ENCODE measurements at regions not wholly inside any gene's neighbourhood (a gene's known extent, or its start where the extent isn't known, plus 50 kb on each side); places are given as distances from the start of the nearest gene placed in this dataset.

DNA sequence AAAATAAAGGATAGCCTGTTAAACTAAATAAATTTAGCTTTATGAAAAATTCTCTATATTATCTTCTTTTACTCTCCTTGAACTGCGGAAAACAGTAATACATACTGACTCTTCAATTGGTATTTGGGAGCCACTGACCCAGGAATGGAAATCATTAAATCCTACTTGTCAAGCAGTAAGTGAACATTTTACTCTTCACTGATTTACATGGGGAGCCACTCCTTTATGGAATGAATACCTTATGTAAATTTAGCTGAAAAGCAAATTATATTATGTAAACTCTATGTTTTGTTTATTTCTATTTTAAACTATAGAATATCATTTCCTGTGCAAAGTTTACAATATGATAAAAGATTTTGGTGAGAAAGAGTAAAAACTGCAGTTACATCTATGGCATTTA is 85.2 kb downstream of the STRADB start:
- 93 to 94% methylated on average over 1 of the region's 1 CpG for WGBS, 2 donors
- Histone ChIP-seq H3K4me3 (no peak overlapping the region), H3K36me3 (no peaks in the 10 kb centered on the region), H3K27me3 (no peaks in the 10 kb centered on the region), H3K9me3 (peaks cover 0 to 21% (median 3%) of the 10 kb centered on the region in 11 donors), H3K4me1 (no peaks in the 10 kb centered on the region), H3K27ac (no peak overlapping the region)
- ATAC-seq (no peak), DNase-seq (no peak)
- intact Hi-C loops (cut with DNase I), result no loop called here
- TF ChIP-seq, protein P1, sequence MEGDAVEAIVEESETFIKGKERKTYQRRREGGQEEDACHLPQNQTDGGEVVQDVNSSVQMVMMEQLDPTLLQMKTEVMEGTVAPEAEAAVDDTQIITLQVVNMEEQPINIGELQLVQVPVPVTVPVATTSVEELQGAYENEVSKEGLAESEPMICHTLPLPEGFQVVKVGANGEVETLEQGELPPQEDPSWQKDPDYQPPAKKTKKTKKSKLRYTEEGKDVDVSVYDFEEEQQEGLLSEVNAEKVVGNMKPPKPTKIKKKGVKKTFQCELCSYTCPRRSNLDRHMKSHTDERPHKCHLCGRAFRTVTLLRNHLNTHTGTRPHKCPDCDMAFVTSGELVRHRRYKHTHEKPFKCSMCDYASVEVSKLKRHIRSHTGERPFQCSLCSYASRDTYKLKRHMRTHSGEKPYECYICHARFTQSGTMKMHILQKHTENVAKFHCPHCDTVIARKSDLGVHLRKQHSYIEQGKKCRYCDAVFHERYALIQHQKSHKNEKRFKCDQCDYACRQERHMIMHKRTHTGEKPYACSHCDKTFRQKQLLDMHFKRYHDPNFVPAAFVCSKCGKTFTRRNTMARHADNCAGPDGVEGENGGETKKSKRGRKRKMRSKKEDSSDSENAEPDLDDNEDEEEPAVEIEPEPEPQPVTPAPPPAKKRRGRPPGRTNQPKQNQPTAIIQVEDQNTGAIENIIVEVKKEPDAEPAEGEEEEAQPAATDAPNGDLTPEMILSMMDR (IDR thresholded peaks at IDR 0.05), result no peak

DNA sequence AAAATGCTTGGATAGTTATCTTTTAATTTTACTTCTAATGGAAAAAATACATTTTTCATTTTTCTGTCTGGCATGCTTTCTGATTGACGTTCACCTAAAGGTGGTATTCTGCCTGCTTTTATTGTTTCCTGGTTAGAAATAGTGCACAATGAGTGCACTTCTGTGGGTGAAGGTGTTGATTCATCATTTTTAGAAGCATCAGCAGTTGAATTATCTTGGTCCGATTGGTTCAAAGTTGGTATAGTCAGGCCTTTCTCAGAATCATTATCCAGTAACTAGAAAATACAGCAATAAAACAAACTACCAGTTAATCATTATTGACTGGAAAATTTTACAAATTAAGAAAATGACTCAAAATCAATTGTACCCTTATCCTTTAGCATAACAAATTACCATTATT is 84.5 kb downstream of the STRADB start:
- Histone ChIP-seq H3K36me3 (no peaks in the 10 kb centered on the region), H3K27me3 (no peaks in the 10 kb centered on the region), H3K9me3 (peaks cover 0 to 21% (median 3%) of the 10 kb centered on the region in 11 donors), H3K4me3 (no peak overlapping the region), H3K4me1 (no peaks in the 10 kb centered on the region), H3K27ac (no peak overlapping the region)
- WGBS, 2 donors, result 76 to 79% methylated on average over 2 of the region's 2 CpGs
- intact Hi-C loops (cut with DNase I), result no loop called here
- ATAC-seq (no peak), DNase-seq (no peak)
- TF ChIP-seq, protein P1 (IDR thresholded peaks at IDR 0.05), result no peak

DNA sequence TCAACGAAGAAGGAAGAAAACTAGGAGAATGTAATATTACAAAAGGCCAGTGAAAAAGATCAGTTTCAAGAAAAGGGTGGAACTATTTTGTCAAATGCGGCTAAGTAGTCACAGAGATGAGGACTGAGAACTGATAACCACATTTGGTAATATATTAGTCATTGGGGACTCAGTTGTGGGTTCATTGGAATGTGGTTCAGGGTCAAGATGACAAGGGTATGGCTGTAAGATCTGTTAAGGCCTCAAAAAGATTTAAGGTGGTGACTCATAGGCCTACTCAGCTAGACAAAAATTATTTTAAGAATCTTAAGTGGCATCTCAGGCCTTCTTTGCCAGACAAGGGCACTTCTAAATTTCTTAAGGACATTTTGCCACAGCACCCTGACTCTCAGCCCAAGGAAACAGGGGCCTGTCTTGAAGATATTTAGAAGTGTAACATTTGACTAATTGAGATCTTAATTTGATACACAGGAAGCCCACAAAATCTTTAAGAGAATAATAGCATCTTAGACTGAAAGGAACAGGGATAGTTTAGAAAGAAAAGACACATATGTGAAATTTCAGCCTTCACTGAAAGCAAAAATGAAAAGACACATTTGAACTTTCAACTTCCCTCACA is 81.3 kb downstream of the STRADB start:
- H3K27ac ChIP-seq, result no peak overlapping the region
- ATAC-seq (no peak), DNase-seq (no peak)
- H3K9me3 ChIP-seq, result peaks cover 0 to 46% (median 9%) of the 10 kb centered on the region in 11 donors
- TF ChIP-seq, protein P1 (IDR thresholded peaks at IDR 0.05), result no peak
- no peaks in the 10 kb centered on the region for H3K36me3 ChIP-seq
- H3K4me3 ChIP-seq, result no peak overlapping the region
- no peaks in the 10 kb centered on the region for H3K4me1 ChIP-seq
- intact Hi-C loops (cut with DNase I), result no loop called here
- no peaks in the 10 kb centered on the region for H3K27me3 ChIP-seq
- WGBS, 2 donors, result 79 to 91% methylated on average over 2 of the region's 2 CpGs
